ENCODE measurements at regions not wholly inside any gene's neighbourhood (a gene's known extent, or its start where the extent isn't known, plus 50 kb on each side); places are given as distances from the start of the nearest gene placed in this dataset.

- TF ChIP-seq CTCF (IDR thresholded peaks at IDR 0.05 in 4 of 5, conservative IDR thresholded peaks at IDR 0.05 in 1 of 5) (no peak), POLR2A (IDR thresholded peaks at IDR 0.05) (no peak)
These were observed 372.3 kb upstream of the IRX2 start for GRCh38 chr5:3123763-3124157.
